T47D (cell line): ENCODE measurements at regions not wholly inside any gene's neighbourhood (a gene's known extent, or its start where the extent isn't known, plus 50 kb on each side); places are given as distances from the start of the nearest gene placed in this dataset.

Experiments
- DNase-seq, 2 experiments: peaks; one replicate each; pipeline versions ENCODE4 v3.0.0 to v3.0.0-alpha.2; 2011 to 2012; ENCODE audit warnings: low read depth in 1 of 2, low spot score in 1 of 2
- JUND ChIP-seq: IDR thresholded peaks from 2 replicates; pipeline ENCODE4 v1.6.1; 2012; ENCODE audit warnings: low read depth
- in situ Hi-C: cut with HindIII; loops from 2 replicates; pipeline ENCODE4 v1.10.0; 2016; ENCODE audit warnings: low sequenced_read_pairs, low pct_unique_long_range_greater_than_20kb

DNA sequence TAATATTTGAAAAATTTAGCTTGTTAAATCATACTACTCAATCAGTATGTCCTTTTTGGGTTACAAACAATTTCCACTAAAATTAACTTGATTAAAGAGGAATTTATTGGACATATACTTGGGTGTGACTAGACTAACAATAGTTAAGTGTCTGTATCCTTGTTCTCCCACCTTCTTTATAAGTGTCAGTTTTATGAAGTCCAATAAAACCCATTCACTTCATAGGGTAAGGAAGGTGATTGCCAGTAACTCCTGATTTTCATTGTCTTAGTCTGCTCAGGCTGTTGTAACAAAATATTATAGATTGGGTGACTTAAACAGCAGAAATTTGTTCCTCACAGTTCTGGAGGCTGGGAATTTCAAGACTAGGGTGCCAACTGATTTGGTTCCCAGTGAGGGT, 800.0 kb downstream of the PDHA2 start:
- TF ChIP-seq JUND: no peak
- in situ Hi-C loops: no loop called here

GRCh38 chr4:96642490-96642889, 802.6 kb downstream of the PDHA2 start:
- TF ChIP-seq JUND: no peak
- in situ Hi-C loops: no loop called here
- no peak for DNase-seq

More for the DNA sequence above, 800.0 kb downstream of the PDHA2 start:
- DNase-seq: no peak

DNA sequence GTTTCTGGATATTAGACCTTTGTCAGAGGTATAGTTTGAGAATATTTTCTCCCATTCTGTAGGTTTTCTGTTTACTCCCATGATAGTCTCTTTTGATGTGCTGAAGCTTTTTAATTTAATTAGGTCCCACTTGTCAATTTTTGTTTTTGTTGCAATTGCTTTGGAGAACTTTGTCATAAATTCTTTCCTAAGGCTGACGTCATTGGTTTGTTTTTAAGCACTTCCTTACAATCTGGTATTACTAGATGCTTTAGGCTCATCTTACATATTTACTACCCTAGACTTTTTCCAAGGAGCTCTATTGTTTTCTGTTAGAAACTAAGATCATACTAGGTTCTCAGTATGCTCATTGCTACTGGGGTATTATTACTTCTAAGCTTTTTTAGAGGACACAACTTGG, 806.3 kb downstream of the PDHA2 start:
- DNase-seq: no peak
- in situ Hi-C loops: no loop called here
- TF ChIP-seq JUND: no peak

GRCh38 chr4:96649536-96649935, 809.6 kb downstream of the PDHA2 start:
- TF ChIP-seq JUND: no peak
- DNase-seq: no peak
- in situ Hi-C loops: no loop called here

DNA sequence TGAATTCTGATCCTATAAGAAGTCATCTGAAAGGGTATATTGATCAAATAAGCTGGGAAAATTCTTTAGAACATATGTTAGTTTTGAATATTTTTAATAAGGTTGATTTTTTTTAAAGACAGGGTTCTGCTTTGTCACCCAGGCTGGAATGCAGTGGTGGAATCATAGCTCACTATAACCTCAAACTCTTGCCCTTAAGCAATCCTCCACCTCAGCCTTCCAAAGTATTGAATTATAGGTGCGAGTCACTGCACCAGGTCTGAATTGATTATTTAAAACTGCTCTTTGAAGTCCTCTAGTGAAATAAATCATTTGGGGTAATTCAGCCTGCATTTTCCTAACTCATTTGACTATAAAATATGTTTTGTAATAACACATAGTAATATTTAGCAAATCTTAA, 812.3 kb downstream of the PDHA2 start:
- in situ Hi-C loops: no loop called here
- TF ChIP-seq JUND: no peak
- DNase-seq: no peak

GRCh38 chr4:96652821-96653220, 812.9 kb downstream of the PDHA2 start:
- TF ChIP-seq JUND: no peak
- in situ Hi-C loops: no loop called here
- DNase-seq: no peak

GRCh38 chr4:96654045-96654444, 814.2 kb downstream of the PDHA2 start:
- TF ChIP-seq JUND: no peak
- no peak for DNase-seq
- in situ Hi-C loops: no loop called here

GRCh38 chr4:96670381-96670780, 830.5 kb downstream of the PDHA2 start:
- DNase-seq: no peak

GRCh38 chr4:96675416-96675815, 835.5 kb downstream of the PDHA2 start:
- in situ Hi-C loops: no loop called here
- no peak for TF ChIP-seq JUND
- DNase-seq: no peak

More at GRCh38 chr4:96670381-96670780, 830.5 kb downstream of the PDHA2 start:
- in situ Hi-C loops: no loop called here
- no peak for TF ChIP-seq JUND

DNA sequence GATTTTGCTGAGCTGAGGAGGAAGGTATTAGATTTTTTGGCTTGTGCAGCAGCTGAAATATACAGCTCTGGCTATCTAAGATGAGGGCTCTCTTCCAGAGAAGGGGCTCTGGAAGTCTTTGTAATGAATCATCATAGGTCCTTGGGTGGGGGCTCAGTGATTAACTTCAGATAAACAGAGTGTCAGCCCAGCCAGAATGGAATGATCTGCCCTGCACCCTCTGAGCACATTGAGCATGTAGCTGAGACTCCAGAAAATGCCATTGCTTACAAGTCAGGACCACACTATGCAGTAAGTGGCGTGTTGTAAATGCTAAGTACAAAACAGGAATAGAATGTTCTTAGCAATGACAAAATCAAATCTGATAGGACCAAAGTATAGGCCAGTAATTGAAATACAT, 836.0 kb downstream of the PDHA2 start:
- no peak for TF ChIP-seq JUND
- in situ Hi-C loops: no loop called here
- DNase-seq: no peak

GRCh38 chr4:96676754-96677435, 837.0 kb downstream of the PDHA2 start:
- DNase-seq: no peak
- TF ChIP-seq JUND: no peak
- in situ Hi-C loops: no loop called here

DNA sequence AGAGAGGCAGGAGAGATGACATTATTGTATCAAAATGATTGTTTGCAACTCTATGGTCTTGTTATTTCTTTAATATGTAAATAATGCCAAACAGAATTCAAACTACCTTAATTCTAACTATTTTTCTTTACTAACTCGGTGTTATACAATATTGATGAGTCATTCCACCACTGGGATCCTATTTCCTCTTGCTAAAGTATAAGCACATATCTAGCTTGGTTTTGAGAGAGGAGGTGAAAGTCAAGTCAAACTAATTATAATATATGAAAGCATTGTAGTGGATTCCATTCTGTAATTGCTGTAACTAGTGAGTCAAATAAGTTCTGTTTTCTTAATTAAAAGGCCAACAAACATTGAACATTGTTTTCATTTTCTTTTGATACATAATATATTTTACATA, 837.6 kb downstream of the PDHA2 start:
- in situ Hi-C loops: no loop called here
- TF ChIP-seq JUND: no peak
- DNase-seq: no peak

GRCh38 chr4:96681218-96681617, 841.3 kb downstream of the PDHA2 start:
- no peak for DNase-seq
- no peak for TF ChIP-seq JUND
- in situ Hi-C loops: no loop called here

DNA sequence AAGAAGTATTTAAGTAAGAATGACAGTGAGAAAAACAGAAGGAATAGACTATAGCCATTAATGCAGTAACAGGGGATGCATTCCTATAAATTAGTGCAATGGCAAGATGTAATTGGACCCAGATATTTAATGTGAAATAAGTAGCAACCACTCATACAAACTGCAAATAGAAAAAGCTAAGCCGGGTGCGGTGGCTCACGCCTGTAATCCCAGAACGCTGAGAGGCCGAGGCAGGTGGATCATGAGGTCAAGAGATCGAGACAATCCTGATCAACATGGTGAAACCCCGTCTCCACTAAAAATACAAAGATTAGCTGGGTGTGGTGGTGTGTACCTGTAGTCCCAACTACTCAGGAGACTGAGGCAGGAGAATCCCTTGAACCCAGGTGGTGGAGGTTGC, 845.8 kb downstream of the PDHA2 start:
- no peak for DNase-seq
- TF ChIP-seq JUND: no peak
- in situ Hi-C loops: no loop called here

GRCh38 chr4:96691521-96691920, 851.6 kb downstream of the PDHA2 start:
- no peak for TF ChIP-seq JUND
- DNase-seq: no peak
- in situ Hi-C loops: no loop called here
